ENCODE measurements at regions not wholly inside any gene's neighbourhood (a gene's known extent, or its start where the extent isn't known, plus 50 kb on each side); places are given as distances from the start of the nearest gene placed in this dataset.

DNA sequence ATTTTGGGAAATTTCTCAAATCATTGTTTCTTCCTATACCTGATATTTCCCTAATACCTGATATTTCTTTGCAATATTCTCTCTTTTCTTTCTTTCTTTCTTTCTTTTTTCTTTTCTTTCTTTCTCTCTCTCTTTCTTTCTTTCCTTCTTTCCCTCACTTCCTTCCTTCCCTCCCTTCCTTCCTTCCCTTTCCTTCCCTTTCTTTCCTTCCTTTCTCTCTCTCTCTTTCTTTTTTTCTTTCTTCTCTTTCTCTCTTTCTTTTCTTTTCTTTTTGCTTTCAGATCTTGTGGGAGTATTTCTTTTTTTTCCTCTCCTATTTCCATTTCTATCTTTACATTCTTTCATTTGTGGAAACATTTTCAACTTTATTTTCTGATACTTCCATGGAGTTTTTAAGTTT, 76.1 kb upstream of the ANKEF1 start:
- Histone ChIP-seq H3K27me3 (no peaks in the 10 kb centered on the region), H3K27ac (no peak overlapping the region), H3K9me3 (no peaks in the 10 kb centered on the region), H3K4me1 (no peaks in the 10 kb centered on the region), H3K36me3 (no peaks in the 10 kb centered on the region), H3K4me3 (no peak overlapping the region)
- FAIRE-seq (no peak), ATAC-seq (no peak), DNase-seq (no peak)
- TF ChIP-seq, protein P1, sequence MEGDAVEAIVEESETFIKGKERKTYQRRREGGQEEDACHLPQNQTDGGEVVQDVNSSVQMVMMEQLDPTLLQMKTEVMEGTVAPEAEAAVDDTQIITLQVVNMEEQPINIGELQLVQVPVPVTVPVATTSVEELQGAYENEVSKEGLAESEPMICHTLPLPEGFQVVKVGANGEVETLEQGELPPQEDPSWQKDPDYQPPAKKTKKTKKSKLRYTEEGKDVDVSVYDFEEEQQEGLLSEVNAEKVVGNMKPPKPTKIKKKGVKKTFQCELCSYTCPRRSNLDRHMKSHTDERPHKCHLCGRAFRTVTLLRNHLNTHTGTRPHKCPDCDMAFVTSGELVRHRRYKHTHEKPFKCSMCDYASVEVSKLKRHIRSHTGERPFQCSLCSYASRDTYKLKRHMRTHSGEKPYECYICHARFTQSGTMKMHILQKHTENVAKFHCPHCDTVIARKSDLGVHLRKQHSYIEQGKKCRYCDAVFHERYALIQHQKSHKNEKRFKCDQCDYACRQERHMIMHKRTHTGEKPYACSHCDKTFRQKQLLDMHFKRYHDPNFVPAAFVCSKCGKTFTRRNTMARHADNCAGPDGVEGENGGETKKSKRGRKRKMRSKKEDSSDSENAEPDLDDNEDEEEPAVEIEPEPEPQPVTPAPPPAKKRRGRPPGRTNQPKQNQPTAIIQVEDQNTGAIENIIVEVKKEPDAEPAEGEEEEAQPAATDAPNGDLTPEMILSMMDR (IDR thresholded peaks at IDR 0.05) = no peak
- intact Hi-C loops (cut with DNase I) = no loop called here

DNA sequence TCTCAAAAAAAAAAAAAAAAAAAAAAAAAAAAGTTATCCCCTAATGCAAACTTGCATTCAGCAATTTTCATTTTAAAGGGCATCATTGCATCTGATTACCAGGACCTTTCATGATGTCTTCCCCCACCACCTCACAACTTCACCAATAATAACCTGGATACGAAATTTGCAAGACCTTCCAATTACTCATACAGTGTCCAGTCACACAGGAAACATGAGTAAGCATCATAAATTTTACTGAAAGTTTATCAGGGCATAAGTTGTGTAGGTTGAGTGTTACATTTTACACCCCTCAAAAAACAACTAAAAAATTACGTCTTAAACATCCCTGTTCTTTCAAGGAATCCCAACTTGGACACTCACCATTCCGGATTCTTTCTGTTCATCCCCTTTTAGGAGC, 79.1 kb upstream of the ANKEF1 start:
- no peak overlapping the region for H3K4me3 ChIP-seq
- ATAC-seq (no peak), FAIRE-seq (no peak), DNase-seq (no peak)
- intact Hi-C loops (cut with DNase I) = no loop called here
- H3K9me3 ChIP-seq = no peaks in the 10 kb centered on the region
- H3K27ac ChIP-seq = no peak overlapping the region
- 67 to 76% methylated on average over 3 of the region's 3 CpGs for WGBS, 2 donors
- no peaks in the 10 kb centered on the region for H3K36me3 ChIP-seq
- TF ChIP-seq, protein P1 (IDR thresholded peaks at IDR 0.05) = no peak
- no peaks in the 10 kb centered on the region for H3K27me3 ChIP-seq
- no peaks in the 10 kb centered on the region for H3K4me1 ChIP-seq

DNA sequence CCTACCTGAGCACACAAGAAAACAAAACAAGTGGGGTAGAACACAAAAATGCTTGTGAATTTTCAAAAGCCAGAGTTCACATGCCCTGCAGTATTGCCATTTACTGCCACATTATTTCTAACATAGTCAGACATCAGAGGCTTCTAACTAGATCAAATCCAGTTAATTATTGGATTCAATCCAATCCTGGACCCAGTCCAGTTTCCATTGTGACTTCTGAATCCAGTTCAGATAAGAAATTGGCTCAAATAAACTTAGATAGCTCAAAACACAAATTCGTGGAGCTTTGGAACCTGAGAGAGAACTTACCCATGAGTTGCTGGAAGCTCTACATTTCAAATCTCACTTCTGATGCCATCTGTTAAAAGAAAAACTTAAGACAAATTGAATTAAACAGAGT, 85.2 kb upstream of the ANKEF1 start:
- TF ChIP-seq, protein P1 (IDR thresholded peaks at IDR 0.05) = no peak

DNA sequence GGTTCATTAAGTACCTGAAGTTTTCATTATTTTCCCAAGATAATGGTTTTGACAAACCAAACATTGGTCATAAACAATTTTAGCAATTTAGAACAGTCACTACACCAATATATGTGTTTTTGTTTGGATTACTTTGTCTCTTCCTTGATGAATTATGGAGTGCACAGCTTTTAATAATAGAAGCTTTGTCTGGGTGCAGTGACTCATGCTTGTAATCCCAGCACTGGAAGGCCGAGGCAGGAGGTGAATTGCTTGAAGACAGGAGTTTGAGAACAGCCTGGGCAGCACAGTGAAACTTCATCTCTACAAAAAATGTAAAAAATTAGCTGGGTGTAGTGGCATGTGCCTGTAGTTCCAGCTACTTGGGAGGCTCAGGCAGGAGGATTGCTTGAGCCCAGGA, 89.4 kb upstream of the ANKEF1 start:
- TF ChIP-seq, protein P1 (IDR thresholded peaks at IDR 0.05) = no peak
- Histone ChIP-seq H3K27ac (peak overlapping the region in 1 of 4 donors; percentile 10), H3K4me3 (no peak overlapping the region), H3K36me3 (no peaks in the 10 kb centered on the region), H3K9me3 (no peaks in the 10 kb centered on the region), H3K27me3 (no peaks in the 10 kb centered on the region), H3K4me1 (peaks cover 0 to 10% (median 9%) of the 10 kb centered on the region in 3 donors)
- ATAC-seq (peak in 2 of 4 donors; percentile 38 to 61), FAIRE-seq (no peak), DNase-seq (no peak)
- intact Hi-C loops (cut with DNase I) = no loop called here
- 58 to 59% methylated on average over 1 of the region's 1 CpG for WGBS, 2 donors

More for the DNA sequence above, 85.2 kb upstream of the ANKEF1 start:
- 2 to 5% methylated on average over 1 of the region's 1 CpG for WGBS, 2 donors
- DNase-seq (no peak), ATAC-seq (peak; percentile 30 to 77 (median 56)), FAIRE-seq (no peak)
- Histone ChIP-seq H3K4me3 (no peak overlapping the region), H3K4me1 (peaks cover 0 to 10% (median 9%) of the 10 kb centered on the region in 3 donors), H3K27ac (no peak overlapping the region), H3K9me3 (no peaks in the 10 kb centered on the region), H3K36me3 (no peaks in the 10 kb centered on the region), H3K27me3 (no peaks in the 10 kb centered on the region)
- intact Hi-C loops (cut with DNase I) = no loop called here

DNA sequence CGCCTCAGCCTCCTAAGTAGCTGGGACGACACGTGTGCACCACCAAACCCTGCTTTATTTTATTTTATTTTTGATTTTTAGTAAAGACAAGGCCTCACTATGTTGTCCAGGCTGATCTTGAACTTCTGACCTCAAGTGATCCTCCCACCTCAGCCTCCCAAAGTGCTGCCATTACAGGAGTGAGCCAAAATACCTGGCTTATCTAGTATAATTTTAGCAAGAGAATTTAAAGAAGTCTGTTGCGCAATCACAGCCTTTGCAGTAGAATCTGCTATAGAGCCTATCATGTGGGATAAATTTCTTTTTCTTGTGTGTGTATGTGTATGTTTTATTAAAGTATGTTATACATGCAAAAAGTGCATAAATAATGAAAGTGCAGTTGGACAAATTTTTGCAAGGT, 92.1 kb upstream of the ANKEF1 start:
- FAIRE-seq (no peak), ATAC-seq (no peak)
- WGBS, 2 donors = 91 to 97% methylated on average over 4 of the region's 4 CpGs

More for the DNA sequence above, 92.1 kb upstream of the ANKEF1 start:
- H3K27ac ChIP-seq = no peak overlapping the region
- intact Hi-C loops (cut with DNase I) = no loop called here
- no peaks in the 10 kb centered on the region for H3K36me3 ChIP-seq
- H3K27me3 ChIP-seq = no peaks in the 10 kb centered on the region
- no peaks in the 10 kb centered on the region for H3K9me3 ChIP-seq
- TF ChIP-seq, protein P1 (IDR thresholded peaks at IDR 0.05) = no peak
- H3K4me1 ChIP-seq = no peaks in the 10 kb centered on the region
- no peak overlapping the region for H3K4me3 ChIP-seq
- DNase-seq = no peak
